ENCODE measurements at regions not wholly inside any gene's neighbourhood (a gene's known extent, or its start where the extent isn't known, plus 50 kb on each side); places are given as distances from the start of the nearest gene placed in this dataset.
"Not testable (repeated sequence)": the region's sequence is repeated elsewhere in the genome, so short reads cannot be mapped to it uniquely, and the experiment has no call there.

DNA sequence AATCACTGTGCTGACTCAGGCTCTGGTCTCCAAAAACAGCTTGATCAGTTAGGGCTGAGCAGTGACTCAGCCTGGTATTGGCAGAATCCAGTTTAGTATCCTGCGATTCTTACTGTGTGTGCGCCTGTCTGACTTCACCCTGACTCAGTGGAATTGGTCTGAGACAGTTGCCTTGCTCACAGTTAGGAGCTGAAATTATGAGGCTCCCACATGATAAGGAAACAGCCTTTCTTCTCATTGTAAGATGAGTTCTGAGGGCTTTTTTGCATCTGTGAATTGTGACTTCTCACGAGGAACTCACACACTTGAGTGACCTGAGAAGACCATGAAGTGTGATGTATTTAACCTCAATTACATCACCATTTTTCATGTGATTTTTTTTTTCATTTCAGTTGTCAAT, 1282.4 kb downstream of the RPIA start:
- DNase-seq, result not testable (repeated sequence)

DNA sequence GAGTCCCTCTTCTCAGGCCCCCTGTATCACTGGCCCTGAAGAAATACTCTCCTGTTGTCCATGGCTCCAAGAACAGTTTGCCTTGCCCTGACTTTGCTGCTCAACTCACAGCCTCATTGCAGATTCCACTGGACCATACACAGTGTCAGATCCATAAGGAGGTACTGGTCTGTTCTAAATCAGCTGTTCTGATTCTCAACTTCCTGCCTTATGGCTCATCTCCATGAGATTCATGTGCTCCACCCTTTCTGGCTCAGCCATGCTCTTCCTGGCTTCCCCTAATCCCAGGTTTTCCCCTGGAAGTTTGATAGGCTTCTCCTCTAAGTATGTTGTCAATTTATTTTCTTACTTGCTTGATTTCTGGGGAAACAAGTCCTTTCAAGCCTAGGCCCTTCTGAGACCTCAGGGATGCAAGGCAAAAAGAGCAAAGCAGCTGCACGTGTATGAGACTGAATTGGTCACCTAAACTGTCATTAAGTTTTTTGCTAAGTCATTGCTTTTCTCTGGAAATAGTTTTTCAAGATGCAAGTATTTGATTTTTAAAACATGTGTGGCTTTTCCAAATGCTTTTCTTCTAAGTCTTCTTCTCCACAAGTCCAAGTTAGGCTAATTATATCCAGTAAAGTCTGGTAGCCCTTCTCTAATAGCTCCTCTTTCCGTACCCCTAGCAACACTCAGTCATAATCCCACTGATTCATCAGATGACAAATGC, 1288.5 kb downstream of the RPIA start:
- not testable (repeated sequence) for DNase-seq

DNA sequence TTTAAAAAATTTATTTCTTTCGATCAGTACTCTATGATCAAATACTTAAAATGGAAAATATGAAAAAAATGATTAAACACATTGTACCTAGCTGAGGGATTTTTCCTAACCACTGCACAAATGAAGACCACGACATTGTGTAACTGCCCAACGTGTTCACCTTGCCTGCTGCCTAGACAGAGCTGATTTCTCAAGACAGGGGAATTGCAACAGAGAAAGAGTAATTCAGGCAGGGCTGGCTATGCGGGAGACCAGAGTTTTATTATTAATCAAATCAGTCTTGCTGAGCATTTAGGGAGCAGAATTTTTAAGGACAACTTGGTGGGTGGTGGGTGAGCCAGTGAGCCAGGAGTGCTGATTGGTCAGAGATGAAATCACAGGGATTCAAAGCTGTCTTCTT, 1290.8 kb downstream of the RPIA start:
- not testable (repeated sequence) for DNase-seq

DNA sequence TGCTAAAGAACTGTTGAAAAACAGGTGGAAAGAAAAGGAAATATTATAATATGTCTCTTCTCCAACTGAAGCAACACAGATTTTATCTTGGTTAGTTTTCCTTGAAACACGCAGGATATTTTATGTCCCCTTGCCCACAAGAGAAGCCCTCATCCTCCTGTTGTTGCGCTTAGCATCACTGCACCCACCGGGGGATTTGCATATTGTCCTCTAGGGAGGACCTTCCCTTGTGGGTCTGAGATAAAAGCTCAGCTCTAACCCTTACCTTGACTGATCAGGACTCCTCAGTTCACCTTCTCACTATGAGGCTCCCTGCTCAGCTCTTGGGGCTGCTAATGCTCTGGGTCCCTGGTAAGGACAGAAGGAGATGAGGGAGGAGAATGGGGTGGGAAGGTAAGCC, 1294.2 kb downstream of the RPIA start:
- DNase-seq, result not testable (repeated sequence)

DNA sequence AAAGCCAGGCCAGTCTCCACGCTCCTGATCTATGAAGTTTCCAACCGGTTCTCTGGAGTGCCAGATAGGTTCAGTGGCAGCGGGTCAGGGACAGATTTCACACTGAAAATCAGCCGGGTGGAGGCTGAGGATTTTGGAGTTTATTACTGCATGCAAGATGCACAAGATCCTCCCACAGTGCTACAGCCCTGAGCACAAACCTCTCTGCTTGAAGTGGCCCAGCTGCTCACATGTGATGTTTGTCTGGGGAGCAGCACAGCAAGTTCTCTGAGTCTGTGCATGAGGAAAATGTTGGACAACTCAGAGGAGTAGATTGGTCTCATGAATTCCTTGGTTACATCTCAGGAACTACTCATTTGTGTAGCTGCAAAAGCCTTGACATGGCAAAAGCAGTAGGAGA, 1295.1 kb downstream of the RPIA start:
- DNase-seq, result not testable (repeated sequence)

DNA sequence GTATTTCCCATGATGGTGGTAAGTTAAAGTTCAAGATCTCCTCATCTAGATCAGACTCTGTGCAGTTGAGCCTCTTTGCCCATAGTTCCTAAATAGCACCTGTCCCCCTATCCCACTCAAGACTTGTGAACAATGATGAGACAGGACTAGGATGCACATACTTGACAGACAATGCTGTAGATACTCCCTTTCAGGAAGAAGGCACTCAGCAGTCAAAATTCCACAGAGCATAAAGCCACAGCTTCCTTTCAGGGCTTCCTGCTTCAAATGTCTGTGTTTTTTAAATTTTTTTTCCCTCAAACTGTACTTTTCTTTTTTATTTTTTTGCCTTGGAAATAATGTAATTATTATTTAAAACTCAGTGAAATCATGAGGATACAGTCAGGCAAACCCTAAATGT, 1305.3 kb downstream of the RPIA start:
- DNase-seq, result peak; percentile 23

DNA sequence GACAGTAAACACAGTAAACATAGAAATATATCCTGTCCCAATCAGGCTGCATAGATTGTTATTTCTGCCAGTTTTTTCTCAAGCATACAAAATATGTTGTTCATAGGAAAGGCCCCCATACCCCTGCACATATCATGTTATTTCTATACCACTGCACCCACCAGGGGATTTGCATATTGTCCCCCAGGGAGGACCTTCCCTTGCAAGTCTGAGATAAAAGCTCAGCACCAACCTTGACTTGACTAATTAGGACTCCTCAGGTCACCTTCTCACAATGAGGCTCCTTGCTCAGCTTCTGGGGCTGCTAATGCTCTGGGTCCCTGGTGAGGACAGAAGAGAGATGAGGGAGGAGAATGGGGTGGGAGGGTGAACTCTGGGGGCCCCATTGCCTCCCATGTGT, 1313.1 kb downstream of the RPIA start:
- DNase-seq, result not testable (repeated sequence)

DNA sequence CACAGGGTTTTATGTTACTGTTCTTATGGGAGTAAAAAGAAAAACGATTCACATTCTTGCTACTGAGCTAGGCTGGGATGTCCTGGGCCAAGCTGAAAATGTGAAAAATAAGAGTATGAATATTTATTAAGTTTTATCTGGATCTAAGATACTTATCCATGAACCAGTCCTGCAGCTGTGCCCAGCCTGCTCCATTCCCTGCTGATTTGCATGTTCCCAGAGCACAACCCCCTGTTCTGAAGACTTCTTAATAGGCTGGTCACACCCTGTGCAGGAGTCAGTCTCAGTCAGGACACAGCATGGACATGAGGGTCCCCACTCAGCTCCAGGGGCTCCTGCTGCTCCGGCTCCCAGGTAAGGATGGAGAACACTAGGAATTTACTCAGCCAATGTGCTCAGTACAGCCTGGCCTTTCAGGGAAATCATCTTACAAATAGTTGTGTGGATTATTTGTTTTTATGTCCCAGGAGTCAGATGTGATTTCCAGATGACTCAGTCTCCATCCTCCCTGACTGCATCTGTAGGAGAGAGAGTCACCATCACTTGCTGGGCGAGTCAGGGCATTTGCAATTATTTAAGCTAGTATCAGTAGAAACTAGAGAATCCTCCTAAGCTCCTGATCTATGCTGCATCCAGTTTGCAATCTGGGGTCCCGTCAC, 1319.1 kb downstream of the RPIA start:
- DNase-seq, result not testable (repeated sequence)

DNA sequence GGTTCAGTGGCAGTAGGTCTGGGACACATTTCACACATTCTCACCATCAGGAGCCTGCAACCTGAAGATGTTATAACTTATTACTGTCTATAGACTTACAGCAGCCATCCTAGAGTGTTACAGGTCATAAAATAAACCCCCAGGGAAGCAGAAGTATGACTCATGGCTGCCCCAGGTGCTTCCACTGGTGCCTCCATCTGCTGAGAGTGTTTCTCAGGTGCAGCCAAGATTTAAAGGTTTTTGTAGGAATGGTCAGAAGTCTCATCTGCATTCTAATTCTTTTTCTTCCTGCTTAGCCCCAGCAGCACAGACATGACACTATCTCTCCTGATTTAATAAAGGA, 1319.6 kb downstream of the RPIA start:
- not testable (repeated sequence) for DNase-seq

DNA sequence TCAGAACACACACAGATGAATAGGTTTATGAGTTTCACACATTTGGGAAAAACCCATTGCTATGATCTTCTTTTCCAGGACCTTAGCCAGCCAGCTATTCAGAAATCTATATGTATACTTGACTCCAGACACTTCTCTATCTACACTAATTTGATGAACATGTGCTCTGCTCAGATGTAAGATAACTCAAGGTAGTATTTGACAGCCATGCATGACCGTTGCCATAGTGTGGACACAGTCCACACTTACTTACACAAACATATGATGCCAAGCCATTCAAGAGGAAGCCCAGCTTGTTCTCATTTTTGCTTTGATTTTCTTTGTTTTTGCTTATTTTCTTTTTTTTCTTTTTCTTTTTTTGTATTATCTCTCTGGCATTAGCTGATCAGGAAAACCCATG, 1328.4 kb downstream of the RPIA start:
- DNase-seq, result not testable (repeated sequence)

DNA sequence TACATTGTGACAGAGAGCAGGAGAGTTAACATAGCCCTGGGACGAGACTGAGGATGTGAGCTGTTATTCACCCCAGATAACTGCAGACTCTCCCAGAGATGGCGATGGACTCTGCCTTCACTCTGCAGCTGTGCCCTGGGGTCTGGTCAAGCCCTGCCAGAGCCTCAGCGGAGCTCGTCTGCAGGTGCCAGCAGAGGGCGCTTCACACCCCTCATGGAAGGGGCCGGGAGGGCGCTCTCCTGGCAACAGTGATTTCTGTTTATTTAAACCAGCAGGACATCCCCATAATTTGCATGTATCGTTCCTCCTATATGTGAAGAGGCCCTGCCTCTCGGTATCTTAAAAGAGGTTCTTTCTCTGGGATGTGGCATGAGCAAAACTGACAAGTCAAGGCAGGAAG, 1329.8 kb downstream of the RPIA start:
- not testable (repeated sequence) for DNase-seq

DNA sequence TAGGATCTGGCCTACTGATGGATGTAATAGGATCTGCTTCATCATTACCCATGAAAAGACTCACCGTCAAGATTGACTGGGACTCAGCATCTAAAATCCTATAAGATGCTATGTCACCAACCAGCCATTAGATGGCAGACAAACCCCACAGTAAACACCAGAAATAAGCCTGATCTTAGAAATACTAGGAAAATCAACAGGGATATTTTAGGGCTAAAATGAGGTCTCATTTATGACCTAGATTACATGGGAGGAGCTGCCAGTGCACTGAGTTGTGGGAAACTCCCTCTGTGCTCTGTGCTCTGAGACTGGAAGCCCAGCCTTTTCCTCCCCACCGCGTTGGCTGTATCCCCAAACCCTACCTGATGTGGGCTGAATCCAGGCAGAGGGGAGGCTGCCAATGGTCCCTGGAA, 1335.8 kb downstream of the RPIA start:
- DNase-seq, result not testable (repeated sequence)

DNA sequence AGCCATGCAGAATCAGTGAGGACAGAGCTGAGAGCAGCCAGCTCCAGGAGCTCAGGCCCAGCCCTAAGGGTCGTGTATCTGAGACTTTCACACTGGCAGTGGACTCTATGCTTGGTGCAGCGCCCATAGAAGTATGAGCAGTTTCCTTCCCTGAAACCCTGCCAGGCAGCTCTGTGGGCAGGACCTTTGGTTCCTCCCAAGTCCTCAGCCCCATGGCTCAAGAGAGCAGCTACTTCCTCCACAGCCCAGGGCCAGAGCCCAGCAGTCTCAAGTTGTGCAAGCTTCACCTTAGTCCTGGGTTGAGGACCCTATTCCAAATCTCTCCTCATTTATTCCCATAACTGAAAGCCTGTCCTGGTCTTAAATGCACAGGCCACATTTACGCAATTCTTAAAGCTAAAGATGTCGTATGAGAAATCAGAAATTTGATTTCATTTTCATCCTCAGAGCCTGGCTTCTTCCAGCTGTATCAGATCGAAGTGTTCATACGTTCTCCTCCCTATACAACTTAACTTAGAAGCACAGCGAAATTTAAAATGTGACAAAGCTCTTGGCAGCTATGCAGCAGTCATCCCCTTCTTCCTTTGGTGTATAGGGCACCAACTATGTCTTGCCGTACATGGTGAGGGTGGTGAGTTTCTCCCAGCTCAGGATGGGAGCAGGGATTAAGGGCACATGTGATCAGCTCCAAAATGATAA, 1337.1 kb downstream of the RPIA start:
- peak; percentile 67 for DNase-seq

DNA sequence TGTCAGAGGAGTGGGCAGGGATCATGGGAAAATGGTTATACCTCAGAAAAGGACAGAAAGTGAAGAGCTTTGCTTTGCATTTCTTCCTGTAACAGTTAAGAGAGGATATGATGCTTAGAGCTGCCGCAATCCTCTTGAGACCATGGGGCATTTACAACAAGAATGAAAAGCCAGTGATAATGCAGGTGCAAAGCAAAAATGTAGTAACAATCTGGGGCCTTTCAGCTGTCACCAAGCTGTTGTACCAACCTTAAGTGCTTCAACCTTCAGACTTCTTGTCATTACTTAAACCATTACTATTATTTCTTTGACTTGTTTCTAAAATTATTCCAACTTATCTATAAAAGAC, 1337.6 kb downstream of the RPIA start:
- not testable (repeated sequence) for DNase-seq

DNA sequence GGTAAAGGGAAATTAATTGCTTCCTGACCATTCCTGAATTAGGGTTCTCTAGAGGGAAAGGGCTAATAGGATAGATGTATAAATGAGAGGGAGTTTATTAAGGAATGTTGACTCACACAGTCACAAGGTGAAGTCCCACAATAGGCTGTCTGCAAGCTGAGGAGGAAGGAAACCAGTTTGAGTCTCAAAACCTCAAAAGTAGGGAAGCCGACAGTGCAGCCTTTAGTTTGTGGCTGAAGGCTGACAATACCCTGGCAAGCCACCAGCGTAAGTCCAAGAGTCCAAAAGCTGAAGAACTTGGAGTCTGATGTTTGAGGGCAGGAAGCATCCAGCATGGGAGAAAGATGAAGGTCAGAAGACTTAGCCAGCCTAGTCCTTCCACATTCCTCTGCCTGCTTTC, 1340.8 kb downstream of the RPIA start:
- DNase-seq, result peak; percentile 75

DNA sequence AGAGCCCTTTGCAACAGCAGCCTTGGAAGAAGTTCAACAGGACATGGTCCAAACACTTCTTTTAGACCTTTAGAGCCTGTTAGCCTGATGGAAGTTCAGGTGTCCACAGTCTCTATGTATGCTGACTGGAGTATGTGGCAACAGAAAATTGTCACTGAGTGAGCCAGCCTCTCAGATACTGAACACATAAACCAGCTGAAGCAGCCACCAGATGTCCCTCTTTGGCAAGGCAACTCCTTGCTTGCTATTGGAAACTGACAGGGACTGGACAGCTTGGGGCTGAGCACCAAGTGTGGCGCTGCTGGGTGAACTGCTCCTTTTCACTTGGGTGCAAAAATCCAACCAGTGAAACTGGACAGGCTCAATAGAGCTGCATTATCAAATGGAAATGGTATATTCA, 1344.9 kb downstream of the RPIA start:
- peak; percentile 68 for DNase-seq

DNA sequence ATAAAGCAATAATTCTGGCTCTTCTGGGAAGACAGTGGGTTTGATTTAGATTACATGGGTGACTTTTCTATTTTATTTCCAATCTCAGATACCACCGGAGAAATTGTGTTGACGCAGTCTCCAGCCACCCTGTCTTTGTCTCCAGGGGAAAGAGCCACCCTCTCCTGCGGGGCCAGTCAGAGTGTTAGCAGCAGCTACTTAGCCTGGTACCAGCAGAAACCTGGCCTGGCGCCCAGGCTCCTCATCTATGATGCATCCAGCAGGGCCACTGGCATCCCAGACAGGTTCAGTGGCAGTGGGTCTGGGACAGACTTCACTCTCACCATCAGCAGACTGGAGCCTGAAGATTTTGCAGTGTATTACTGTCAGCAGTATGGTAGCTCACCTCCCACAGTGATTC, 1347.6 kb downstream of the RPIA start:
- DNase-seq, result not testable (repeated sequence)

DNA sequence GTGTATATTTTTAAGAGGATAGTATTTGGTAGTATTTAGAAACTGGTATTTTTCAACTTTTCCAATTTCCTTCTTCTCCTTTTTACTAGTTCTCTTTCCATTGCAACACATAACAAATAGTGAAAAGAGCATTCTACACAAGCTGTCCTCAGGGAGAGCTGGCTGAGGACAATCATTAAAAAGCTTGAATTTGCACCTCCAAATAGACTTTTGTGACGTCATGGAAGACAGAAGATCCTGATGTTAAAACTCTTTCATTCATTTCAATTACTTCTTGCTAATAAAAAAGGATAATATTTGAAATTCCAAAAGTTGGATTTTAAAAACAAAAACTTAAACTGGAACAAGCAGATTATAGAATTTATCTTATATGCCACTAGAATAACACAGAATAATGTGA, 1356.3 kb downstream of the RPIA start:
- not testable (repeated sequence) for DNase-seq

DNA sequence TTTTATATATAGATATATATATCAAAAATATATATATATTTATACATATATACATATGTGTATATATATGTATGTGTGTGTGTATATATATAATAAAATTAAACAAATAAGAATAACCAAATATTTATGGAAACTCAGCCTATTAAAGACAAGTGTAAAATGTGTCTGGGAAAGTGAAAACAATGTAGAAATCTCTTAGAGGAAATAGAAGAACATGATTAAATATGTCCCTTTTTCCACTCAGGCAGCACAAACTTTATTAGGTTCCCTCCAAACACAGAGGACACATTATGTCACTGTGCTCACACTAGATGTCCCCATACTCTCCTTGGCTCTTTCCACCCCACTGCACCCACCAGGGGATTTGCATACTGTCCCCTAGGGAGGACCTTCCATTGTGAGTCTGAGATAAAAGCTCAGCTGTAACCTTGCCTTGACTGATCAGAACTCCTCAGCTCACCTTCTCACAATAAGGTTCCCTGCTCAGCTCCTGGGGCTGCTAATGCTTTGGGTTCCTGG, 1360.7 kb downstream of the RPIA start:
- not testable (repeated sequence) for DNase-seq

DNA sequence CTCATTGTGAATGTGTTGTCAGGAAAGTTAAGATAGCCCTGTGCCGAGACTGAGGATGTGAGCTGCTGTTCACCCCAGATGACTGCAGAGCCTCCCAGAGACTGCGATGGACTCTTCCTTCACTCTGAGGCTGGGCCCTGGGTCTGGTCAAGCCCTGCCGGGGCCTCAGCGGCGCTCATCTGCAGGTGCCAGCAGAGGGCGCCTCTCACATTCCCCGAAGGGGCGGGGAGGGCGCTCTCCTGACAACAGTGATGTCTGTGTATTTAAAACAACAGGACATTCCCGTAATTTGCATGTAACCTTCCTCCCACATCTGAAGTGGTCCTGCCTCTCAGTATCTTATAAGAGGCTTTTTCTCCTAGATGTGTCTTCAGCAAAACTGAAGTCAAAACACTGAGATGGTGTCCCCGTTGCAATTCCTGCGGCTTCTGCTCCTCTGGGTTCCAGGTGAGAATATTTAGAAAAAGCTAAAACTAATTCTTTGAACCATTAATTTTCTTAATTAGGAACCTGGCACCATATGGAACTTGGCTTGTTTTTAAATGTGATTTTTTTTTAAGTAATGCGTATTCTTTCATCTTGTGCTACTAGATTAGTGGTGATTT, 1377.9 kb downstream of the RPIA start:
- DNase-seq, result peak; percentile 16

DNA sequence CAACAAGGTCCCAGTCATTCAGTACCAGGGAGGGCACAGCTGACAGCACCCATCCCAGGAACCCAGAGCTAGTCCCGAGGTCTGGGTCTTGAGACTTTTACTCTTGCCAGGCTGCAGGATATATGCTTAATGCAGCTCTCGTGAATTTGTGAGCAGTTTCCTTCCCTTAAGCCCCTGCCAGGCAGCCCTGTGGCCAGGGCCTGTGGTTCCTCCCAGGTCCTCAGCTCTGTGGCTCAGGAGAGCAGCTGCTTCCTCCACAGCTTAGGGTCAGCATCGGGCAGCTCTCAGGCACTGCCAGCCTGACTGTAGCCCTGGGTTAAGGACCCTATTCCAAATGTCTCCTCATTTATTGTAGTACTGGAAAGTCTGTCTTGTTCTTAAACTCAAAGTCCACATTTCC, 1384.8 kb downstream of the RPIA start:
- peak; percentile 91 for DNase-seq

DNA sequence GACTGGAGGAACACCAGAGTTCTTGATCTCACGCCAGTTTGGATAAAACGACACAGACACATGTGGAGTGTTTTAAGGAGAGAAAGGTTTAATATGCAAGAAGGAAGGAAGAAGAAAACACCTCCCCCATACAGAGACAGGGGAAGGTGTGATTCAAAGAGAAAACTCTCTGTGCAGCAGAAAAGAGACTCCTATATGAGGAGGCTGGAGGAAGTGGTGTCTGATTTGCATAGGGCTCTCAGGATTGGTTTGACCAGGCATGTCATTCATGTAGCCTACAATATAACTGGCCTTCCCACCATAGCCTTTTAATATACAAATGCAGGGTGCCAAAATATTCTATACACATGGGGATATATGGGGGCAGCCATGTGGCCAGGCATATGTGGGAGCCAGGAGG, 1386.5 kb downstream of the RPIA start:
- DNase-seq, result peak; percentile 44

DNA sequence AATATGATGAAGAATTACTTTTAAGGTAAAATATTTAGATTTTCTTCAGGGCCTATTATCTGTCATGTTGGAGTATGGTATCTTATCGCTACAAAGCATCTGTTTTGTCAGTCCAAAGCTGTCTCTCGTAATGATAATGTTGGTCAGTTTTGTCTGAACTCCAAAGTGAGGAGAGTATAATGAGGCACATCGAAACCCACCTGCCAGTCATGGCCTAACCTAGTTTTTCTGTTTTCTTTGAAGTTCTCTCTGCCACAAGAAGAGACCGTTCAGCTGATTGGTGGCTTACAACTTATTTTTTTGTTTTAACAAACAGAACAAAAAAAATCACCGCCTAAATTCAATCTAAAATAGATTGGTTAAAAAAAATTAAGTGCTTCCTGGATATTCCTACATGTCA, 1387.9 kb downstream of the RPIA start:
- no peak for DNase-seq

DNA sequence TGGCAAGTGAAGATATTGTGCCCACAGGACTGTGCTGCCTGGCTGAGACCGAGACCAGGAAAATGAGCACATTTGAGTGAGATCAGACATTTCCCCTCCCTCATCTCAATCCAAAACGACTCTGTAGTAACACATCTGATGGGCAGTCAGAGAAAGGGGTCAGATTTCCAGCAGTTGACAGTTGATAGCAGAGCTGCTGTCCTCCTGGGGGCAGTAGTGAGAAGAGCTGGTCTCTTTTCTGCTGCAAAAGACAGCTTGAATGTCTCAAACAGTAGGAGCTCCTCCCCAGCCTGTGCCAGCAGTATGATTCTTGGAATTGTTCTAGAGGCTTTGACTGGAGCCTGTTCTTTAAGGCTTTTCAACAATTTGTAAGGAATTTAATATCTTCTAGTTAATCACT, 1396.3 kb downstream of the RPIA start:
- peak; percentile 21 for DNase-seq

All from GDM1 (cell line).